ENCODE measurements at regions not wholly inside any gene's neighbourhood (a gene's known extent, or its start where the extent isn't known, plus 50 kb on each side); places are given as distances from the start of the nearest gene placed in this dataset.

DNA sequence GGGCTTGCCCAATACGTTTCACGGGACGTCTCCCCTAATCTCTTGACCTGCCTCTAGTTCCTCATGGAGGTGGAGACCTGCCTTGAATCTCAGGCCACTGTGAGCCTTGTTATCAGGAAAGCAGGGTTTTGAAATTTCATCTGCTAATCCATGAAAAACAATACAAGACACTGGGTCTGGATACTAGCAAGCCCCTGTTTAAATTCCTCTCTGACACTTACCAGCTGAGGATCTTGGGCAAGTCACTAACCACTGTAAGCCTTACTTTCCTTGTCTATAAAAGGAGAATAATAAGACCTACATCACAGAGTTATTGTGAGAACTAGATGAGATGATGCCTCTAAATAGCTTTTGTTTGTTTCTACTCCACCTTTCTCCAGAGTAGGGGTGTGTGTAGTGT is 303.6 kb downstream of the FGFR2 start:
- Histone ChIP-seq H3K9ac (ENCODE audit: control insufficient read depth, insufficient read depth, low read length) (no peak overlapping the region), H2AFZ (ENCODE audit: control insufficient read depth, low read depth, low read length) (no peak overlapping the region), H3K4me2 (ENCODE audit: control insufficient read depth, insufficient read depth) (no peak overlapping the region), H3K4me1 (ENCODE audit: control insufficient read depth, insufficient read depth, low read length) (no peaks in the 10 kb centered on the region), H4K20me1 (ENCODE audit: control insufficient read depth, insufficient read depth) (no peaks in the 10 kb centered on the region), H3K36me3 (ENCODE audit: control insufficient read depth in 2 of 2, insufficient read depth in 2 of 2, low read length in 1 of 2) (no peaks in the 10 kb centered on the region), H3K9me3 (replicated peaks; ENCODE audit: control insufficient read depth, insufficient read depth, low read length) (no peaks in the 10 kb centered on the region), H3K4me3 (no peak overlapping the region), H3K79me2 (ENCODE audit: control insufficient read depth, insufficient read depth, low read length) (no peaks in the 10 kb centered on the region), H3K27me3 (replicated peaks in 1 of 2; ENCODE audit: control insufficient read depth in 2 of 2, insufficient read depth in 2 of 2, low read length in 1 of 2) (peaks cover 0 to 2% of the 10 kb centered on the region in 2 experiments; a peak in 2 of 4 replicates), H3K27ac (ENCODE audit: control insufficient read depth, insufficient read depth) (no peak overlapping the region)
- ChIA-PET POLR2A (no interaction called here), RAD21 (ENCODE audit: unreplicated experiment) (no interaction called here), CTCF (no interaction called here), SMC1A (ENCODE audit: uncharacterized antibody, unreplicated experiment) (no interaction called here)
- in situ Hi-C loops (cut with MboI) = no loop called here
- intact Hi-C loops (cut with micrococcal nuclease; ENCODE audit: unreplicated experiment) = no loop called here
- ATAC-seq = no peak
- no peak for DNase-seq (ENCODE audit: low read depth, low spot score)
- TF ChIP-seq, protein P1, sequence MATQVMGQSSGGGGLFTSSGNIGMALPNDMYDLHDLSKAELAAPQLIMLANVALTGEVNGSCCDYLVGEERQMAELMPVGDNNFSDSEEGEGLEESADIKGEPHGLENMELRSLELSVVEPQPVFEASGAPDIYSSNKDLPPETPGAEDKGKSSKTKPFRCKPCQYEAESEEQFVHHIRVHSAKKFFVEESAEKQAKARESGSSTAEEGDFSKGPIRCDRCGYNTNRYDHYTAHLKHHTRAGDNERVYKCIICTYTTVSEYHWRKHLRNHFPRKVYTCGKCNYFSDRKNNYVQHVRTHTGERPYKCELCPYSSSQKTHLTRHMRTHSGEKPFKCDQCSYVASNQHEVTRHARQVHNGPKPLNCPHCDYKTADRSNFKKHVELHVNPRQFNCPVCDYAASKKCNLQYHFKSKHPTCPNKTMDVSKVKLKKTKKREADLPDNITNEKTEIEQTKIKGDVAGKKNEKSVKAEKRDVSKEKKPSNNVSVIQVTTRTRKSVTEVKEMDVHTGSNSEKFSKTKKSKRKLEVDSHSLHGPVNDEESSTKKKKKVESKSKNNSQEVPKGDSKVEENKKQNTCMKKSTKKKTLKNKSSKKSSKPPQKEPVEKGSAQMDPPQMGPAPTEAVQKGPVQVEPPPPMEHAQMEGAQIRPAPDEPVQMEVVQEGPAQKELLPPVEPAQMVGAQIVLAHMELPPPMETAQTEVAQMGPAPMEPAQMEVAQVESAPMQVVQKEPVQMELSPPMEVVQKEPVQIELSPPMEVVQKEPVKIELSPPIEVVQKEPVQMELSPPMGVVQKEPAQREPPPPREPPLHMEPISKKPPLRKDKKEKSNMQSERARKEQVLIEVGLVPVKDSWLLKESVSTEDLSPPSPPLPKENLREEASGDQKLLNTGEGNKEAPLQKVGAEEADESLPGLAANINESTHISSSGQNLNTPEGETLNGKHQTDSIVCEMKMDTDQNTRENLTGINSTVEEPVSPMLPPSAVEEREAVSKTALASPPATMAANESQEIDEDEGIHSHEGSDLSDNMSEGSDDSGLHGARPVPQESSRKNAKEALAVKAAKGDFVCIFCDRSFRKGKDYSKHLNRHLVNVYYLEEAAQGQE (IDR thresholded peaks at IDR 0.05; ENCODE audit: low read depth, low read length) = no peak
- TF ChIP-seq NFIC (IDR thresholded peaks at IDR 0.05; ENCODE audit: low read depth, low read length) (no peak), ATF2 (IDR thresholded peaks at IDR 0.05; ENCODE audit: low read length) (no peak), LARP7 (IDR thresholded peaks at IDR 0.05) (no peak), POLR2A (IDR thresholded peaks at IDR 0.05; ENCODE audit: low read depth, low read length) (no peak), TARDBP (IDR thresholded peaks at IDR 0.05; ENCODE audit: borderline replicate concordance) (no peak), ZBTB4 (CRISPR knock-in tag; IDR thresholded peaks at IDR 0.05) (no peak), ZNF274 (IDR thresholded peaks at IDR 0.05; ENCODE audit: insufficient read depth, insufficient read length) (no peak)
- TF ChIP-seq, protein P2, sequence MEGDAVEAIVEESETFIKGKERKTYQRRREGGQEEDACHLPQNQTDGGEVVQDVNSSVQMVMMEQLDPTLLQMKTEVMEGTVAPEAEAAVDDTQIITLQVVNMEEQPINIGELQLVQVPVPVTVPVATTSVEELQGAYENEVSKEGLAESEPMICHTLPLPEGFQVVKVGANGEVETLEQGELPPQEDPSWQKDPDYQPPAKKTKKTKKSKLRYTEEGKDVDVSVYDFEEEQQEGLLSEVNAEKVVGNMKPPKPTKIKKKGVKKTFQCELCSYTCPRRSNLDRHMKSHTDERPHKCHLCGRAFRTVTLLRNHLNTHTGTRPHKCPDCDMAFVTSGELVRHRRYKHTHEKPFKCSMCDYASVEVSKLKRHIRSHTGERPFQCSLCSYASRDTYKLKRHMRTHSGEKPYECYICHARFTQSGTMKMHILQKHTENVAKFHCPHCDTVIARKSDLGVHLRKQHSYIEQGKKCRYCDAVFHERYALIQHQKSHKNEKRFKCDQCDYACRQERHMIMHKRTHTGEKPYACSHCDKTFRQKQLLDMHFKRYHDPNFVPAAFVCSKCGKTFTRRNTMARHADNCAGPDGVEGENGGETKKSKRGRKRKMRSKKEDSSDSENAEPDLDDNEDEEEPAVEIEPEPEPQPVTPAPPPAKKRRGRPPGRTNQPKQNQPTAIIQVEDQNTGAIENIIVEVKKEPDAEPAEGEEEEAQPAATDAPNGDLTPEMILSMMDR (IDR thresholded peaks at IDR 0.05 in 2 of 3, conservative IDR thresholded peaks at IDR 0.05 in 1 of 3; ENCODE audit: control insufficient read depth in 2 of 3, extremely low read depth in 1 of 3, insufficient read depth in 1 of 3, low read depth in 3 of 3, low read length in 3 of 3) = no peak
- WGBS (ENCODE audit: insufficient coverage, insufficient replicate concordance, low lambda C conversion rate, missing lambda C conversion rate) = 24% methylated on average over 3 of the region's 3 CpGs
- BruUV-seq (replicated peaks) = no TSS peak
- no peak for FAIRE-seq

Data from GM12878 (cell line).